WERI-Rb-1 (cell line): ENCODE measurements at regions not wholly inside any gene's neighbourhood (a gene's known extent, or its start where the extent isn't known, plus 50 kb on each side); places are given as distances from the start of the nearest gene placed in this dataset.
"Not testable (repeated sequence)": the region's sequence is repeated elsewhere in the genome, so short reads cannot be mapped to it uniquely, and the experiment has no call there.

Experiments
- DNase-seq: peaks from one replicate; pipeline ENCODE4 v3.0.0-alpha.2; 2020
- H3K27ac ChIP-seq: fragments of 250-450 bp; sonication (Bioruptor Pico); 2 replicates; pipeline ENCODE4 v1.5.1; 2020; ENCODE audit warnings: mild to moderate bottlenecking, moderate library complexity
- H3K27me3 ChIP-seq: fragments of 250-450 bp; sonication (Bioruptor Pico); 2 replicates; pipeline ENCODE4 v1.5.1; 2021; ENCODE audit warnings: mild to moderate bottlenecking, low read depth, moderate library complexity; ENCODE audit not compliant: insufficient read depth, severe bottlenecking
- H3K36me3 ChIP-seq: fragments of 250-450 bp; sonication (Bioruptor Pico); 2 replicates; pipeline ENCODE4 v1.5.1; 2020; ENCODE audit warnings: mild to moderate bottlenecking, moderate library complexity
- H3K4me3 ChIP-seq: 2 replicates; pipeline ENCODE4 v1.5.1; 2011; ENCODE audit warnings: low read depth, mild to moderate bottlenecking, control low read depth, low read length
- H3K9me3 ChIP-seq: fragments of 250-450 bp; sonication (Bioruptor Pico); 2 replicates; pipeline ENCODE4 v1.5.1; 2021; ENCODE audit warnings: mild to moderate bottlenecking, moderate library complexity; ENCODE audit not compliant: severe bottlenecking
- CTCF ChIP-seq: IDR thresholded peaks from 2 replicates; pipeline ENCODE4 v1.5.1; 2011; ENCODE audit warnings: low read depth, mild to moderate bottlenecking, control low read depth, inconsistent platforms, low read length

DNA sequence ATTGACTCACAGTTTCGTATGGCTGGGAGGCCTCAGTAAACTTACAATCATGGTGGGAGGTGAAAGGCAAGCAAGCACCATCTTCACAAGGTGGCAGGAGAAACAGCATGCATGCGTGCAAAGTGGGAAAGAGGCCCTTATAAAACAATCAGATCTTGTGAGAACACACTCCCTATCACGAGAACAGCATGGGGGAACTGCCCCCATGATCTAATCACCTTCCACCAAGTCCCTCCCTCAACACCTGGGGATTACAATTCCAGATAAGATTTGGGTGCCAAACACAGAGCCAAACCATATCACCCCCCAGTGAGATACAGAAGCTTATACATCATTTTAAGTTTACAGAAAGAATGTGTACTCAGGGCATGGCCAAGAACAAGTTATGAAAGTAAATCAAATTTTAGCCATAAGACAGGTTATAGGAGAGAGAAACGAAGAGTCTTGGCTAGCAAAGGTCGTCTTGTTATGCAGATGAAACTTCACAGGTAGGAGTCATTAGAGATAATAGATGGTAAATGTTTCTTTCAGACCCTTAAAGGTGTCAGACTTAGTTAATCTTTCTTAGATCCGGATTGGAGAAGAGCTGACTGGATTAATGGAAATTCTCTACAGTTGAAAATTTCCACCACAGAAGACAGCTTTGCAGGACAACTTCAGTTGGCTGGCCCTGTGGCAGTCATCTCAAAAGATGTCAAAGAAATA lies 79.8 kb upstream of the SEL1L start:
- peaks cover 3% of the 10 kb centered on the region for H3K9me3 ChIP-seq
- no peak overlapping the region for H3K4me3 ChIP-seq
- H3K36me3 ChIP-seq = no peaks in the 10 kb centered on the region
- DNase-seq = no peak
- no peak for TF ChIP-seq CTCF
- no peaks in the 10 kb centered on the region for H3K27me3 ChIP-seq
- H3K27ac ChIP-seq = no peak overlapping the region

- H3K36me3 ChIP-seq, H3K9me3 ChIP-seq, H3K27me3 ChIP-seq, H3K4me3 ChIP-seq, DNase-seq, H3K27ac ChIP-seq: not testable (repeated sequence)
Measured at GRCh38 chr14:81614302-81614701, 80.6 kb upstream of the SEL1L start.

DNA sequence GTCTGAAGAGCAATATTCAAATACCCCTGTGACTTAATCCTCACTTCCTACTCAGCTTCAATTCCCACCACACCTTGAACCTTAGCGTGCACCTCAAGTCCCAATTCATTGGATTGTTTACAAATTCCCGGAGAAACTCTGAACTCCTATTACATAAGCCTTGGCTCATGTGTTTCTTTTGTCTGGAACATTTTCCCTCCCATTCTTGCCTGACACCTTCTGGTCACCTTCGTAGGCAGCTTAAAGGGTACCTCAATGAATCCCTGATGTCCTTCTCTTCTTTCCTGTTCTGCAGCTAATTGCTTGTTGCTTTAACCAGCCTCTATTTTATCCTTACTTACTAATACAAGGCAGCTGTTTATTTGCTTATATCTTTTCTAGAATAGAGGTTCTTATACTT lies 85.0 kb upstream of the SEL1L start:
- H3K27me3 ChIP-seq = no peaks in the 10 kb centered on the region
- no peak overlapping the region for H3K27ac ChIP-seq
- no peak for DNase-seq
- peaks cover 3% of the 10 kb centered on the region for H3K9me3 ChIP-seq
- TF ChIP-seq CTCF = no peak
- no peaks in the 10 kb centered on the region for H3K36me3 ChIP-seq
- H3K4me3 ChIP-seq = no peak overlapping the region

GRCh38 chr14:81619816-81620215 lies 86.2 kb upstream of the SEL1L start:
- TF ChIP-seq CTCF = no peak
- no peak overlapping the region for H3K27ac ChIP-seq

DNA sequence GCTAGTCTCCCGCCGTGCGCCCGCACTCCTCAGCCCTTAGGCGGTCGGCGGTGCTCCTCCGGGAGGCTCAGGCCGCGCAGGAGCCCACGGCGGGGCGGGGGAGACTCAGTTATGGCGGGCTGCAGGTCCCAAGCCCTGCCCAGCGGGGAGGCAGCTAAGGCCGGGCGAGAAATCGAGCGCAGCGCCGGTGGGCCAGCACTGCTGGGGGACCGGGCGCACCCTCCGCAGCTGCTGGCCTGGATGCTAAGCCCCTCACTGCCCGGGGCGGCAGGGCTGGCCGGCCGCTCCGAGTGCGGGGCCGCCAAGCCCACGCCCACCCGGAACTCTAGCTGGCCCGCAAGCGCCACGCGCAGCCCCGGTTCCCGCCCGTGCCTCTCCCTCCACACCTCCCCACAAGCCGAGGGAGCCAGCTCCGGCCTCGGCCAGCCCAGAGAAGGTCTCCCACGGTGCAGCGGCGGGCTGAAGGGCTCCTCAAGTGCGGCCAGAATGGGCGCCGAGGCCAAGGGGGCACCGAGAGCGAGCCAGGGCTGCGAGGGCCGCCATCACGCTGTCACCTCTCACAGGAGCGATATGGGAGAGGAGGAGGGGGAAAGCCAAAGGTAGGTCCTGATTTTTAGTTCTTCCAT lies 90.2 kb upstream of the SEL1L start:
- not testable (repeated sequence) for H3K27me3 ChIP-seq, H3K27ac ChIP-seq, H3K36me3 ChIP-seq, DNase-seq, H3K9me3 ChIP-seq, H3K4me3 ChIP-seq

More at GRCh38 chr14:81619816-81620215, 86.2 kb upstream of the SEL1L start:
- no peak overlapping the region for H3K4me3 ChIP-seq
- no peaks in the 10 kb centered on the region for H3K9me3 ChIP-seq
- DNase-seq = no peak
- H3K36me3 ChIP-seq = no peaks in the 10 kb centered on the region
- H3K27me3 ChIP-seq = no peaks in the 10 kb centered on the region

DNA sequence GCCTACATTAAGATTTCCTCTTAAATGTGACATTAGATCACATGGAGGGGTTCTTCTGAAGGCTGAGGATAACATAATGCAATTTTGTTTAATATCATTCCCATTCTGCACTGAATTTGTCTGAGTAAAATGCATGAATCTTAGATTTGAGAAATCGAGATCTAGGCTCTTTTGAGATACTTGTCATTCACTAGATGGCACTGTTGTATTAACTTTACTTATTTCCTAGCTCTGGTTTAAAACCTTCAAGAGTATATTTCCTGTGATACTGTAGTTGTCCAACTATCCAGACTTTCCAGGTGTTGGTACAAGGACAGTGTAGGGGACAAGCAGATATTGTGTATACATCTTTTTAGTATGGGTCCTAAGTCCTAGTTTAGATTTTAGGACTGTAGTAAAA lies 91.7 kb upstream of the SEL1L start:
- H3K27me3 ChIP-seq = no peaks in the 10 kb centered on the region
- no peak overlapping the region for H3K27ac ChIP-seq
- H3K9me3 ChIP-seq = no peaks in the 10 kb centered on the region
- TF ChIP-seq CTCF = peak; percentile 17; the same call in 1 of the 2 replicates
- no peak overlapping the region for H3K4me3 ChIP-seq
- H3K36me3 ChIP-seq = no peaks in the 10 kb centered on the region
- DNase-seq = no peak

DNA sequence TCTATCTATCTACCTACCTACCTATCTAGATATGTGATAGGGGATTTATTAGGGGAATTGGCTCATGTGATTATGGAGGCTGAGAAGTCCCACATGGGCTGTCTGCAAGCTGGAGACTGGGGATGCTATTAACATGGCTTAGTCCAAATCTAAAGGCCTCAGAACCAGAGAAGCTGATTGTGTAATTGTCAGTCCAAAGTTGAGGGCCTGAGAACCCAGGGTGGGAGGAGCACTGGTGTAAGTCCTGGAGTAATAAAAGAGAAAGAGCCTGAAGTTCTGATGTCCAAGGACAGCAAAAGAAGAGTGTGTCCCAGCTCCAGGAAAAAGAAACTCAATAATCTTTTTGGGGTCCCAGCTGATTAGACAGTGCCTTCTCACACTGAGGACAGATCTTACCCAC lies 98.5 kb upstream of the SEL1L start:
- Histone ChIP-seq H3K27me3 (no peaks in the 10 kb centered on the region), H3K4me3 (no peak overlapping the region), H3K9me3 (no peaks in the 10 kb centered on the region), H3K27ac (no peak overlapping the region), H3K36me3 (no peaks in the 10 kb centered on the region)
- DNase-seq = no peak
- no peak for TF ChIP-seq CTCF
